Liver (tissue), 8 donors: ENCODE measurements at regions not wholly inside any gene's neighbourhood (a gene's known extent, or its start where the extent isn't known, plus 50 kb on each side); places are given as distances from the start of the nearest gene placed in this dataset.
A peak's percentile ranks its signal among the peaks of the same experiment; 100 is the strongest.

Experiments
- DNase-seq: peaks from one replicate; pipeline ENCODE4 v3.0.0-alpha.2; 2017; ENCODE audit warnings: low spot score
- H3K27ac ChIP-seq, 2 donors: one replicate each; pipeline ENCODE4 v1.7.0; 2013; ENCODE audit warnings: inconsistent platforms in 2 of 2, low read length in 2 of 2, control low read depth in 1 of 2, low read depth in 1 of 2, mild to moderate bottlenecking in 1 of 2
- H3K27me3 ChIP-seq, 4 donors: one replicate each; pipeline versions ENCODE4 v1.6.1 to v1.7.0; 2013; ENCODE audit warnings: low read length in 3 of 4, inconsistent platforms in 1 of 4, mild to moderate bottlenecking in 1 of 4, moderate library complexity in 1 of 4; ENCODE audit not compliant: control insufficient read depth in 4 of 4, insufficient read depth in 4 of 4
- H3K36me3 ChIP-seq, 4 donors: one replicate each; pipeline versions ENCODE4 v1.6.1 to v1.7.0; 2013; ENCODE audit warnings: low read length in 3 of 4, mild to moderate bottlenecking in 3 of 4, low read depth in 1 of 4, moderate library complexity in 1 of 4; ENCODE audit not compliant: control insufficient read depth in 4 of 4, insufficient read depth in 3 of 4
- H3K4me1 ChIP-seq, 4 donors: one replicate each; pipeline versions ENCODE4 v1.6.1 to v1.7.0; 2013; ENCODE audit warnings: low read length in 3 of 4, mild to moderate bottlenecking in 3 of 4, moderate library complexity in 1 of 4; ENCODE audit not compliant: control insufficient read depth in 4 of 4, insufficient read depth in 4 of 4
- H3K4me3 ChIP-seq, 3 donors: one replicate each; pipeline versions ENCODE4 v1.6.1 to v1.7.0; 2013; ENCODE audit warnings: low read length in 3 of 3, control low read depth in 1 of 3, low read depth in 1 of 3, mild to moderate bottlenecking in 1 of 3
- H3K9ac ChIP-seq, 2 donors: one replicate each; pipeline ENCODE4 v1.7.0; 2013; ENCODE audit warnings: low read length in 2 of 2, mild to moderate bottlenecking in 2 of 2, moderate library complexity in 2 of 2, control low read depth in 1 of 2, low read depth in 1 of 2
- H3K9me3 ChIP-seq, 4 donors: one replicate each; pipeline versions ENCODE4 v1.6.1 to v1.7.0; 2013; ENCODE audit warnings: low read length in 3 of 4; ENCODE audit not compliant: control insufficient read depth in 4 of 4
- EGR1 ChIP-seq, 2 donors: IDR thresholded peaks; 2 replicates each; pipeline ENCODE4 v1.6.1; 2016 to 2018; ENCODE audit warnings: antibody characterized with exemption in 2 of 2, low read depth in 2 of 2
- FOXA1 ChIP-seq: IDR thresholded peaks from 2 replicates; pipeline ENCODE4 v1.6.1; 2016; ENCODE audit warnings: antibody characterized with exemption
- FOXA2 ChIP-seq: IDR thresholded peaks from 2 replicates; pipeline ENCODE4 v1.6.1; 2016; ENCODE audit warnings: antibody characterized with exemption
- GABPA ChIP-seq, 2 donors: IDR thresholded peaks in 1 of 2; conservative IDR thresholded peaks in 1 of 2; 2 replicates each; pipeline ENCODE4 v1.6.1; 2016; ENCODE audit warnings: antibody characterized with exemption in 2 of 2, mild to moderate bottlenecking in 1 of 2, moderate library complexity in 1 of 2
- HNF4A ChIP-seq, 2 donors: conservative IDR thresholded peaks; 2 replicates each; pipeline ENCODE4 v1.6.1; 2016; ENCODE audit warnings: antibody characterized with exemption in 2 of 2, mild to moderate bottlenecking in 2 of 2
- HNF4G ChIP-seq: IDR thresholded peaks from 2 replicates; pipeline ENCODE4 v1.6.1; 2016; ENCODE audit warnings: antibody characterized with exemption
- JUND ChIP-seq, 2 donors: IDR thresholded peaks; 2 replicates each; pipeline ENCODE4 v1.6.1; 2016; ENCODE audit warnings: antibody characterized with exemption in 2 of 2
- NR2F2 ChIP-seq: IDR thresholded peaks from 2 replicates; pipeline ENCODE4 v1.6.1; 2016; ENCODE audit warnings: antibody characterized with exemption
- RAD21 ChIP-seq, 2 donors: IDR thresholded peaks; 2 replicates each; pipeline ENCODE4 v1.6.1; 2016; ENCODE audit warnings: antibody characterized with exemption in 2 of 2, mild to moderate bottlenecking in 2 of 2
- RXRA ChIP-seq, 2 donors: IDR thresholded peaks; 2 replicates each; pipeline ENCODE4 v1.6.1; 2017 to 2018; ENCODE audit warnings: antibody characterized with exemption in 2 of 2, mild to moderate bottlenecking in 1 of 2
- SP1 ChIP-seq: IDR thresholded peaks from 2 replicates; pipeline ENCODE4 v1.6.1; 2018; ENCODE audit warnings: antibody characterized with exemption, mild to moderate bottlenecking
- YY1 ChIP-seq: IDR thresholded peaks from 2 replicates; pipeline ENCODE4 v1.6.1; 2016; ENCODE audit warnings: antibody characterized with exemption, mild to moderate bottlenecking
- ZBTB33 ChIP-seq: IDR thresholded peaks from 2 replicates; pipeline ENCODE4 v1.6.1; 2016; ENCODE audit warnings: antibody characterized with exemption
- WGBS: extraction: QIAGEN DNeasy Blood & Tissue Kit; methylation state at CpG from one replicate; pipeline ENCODE4 v1.1.7; 2013; 5-methylcytosine and 5-hydroxymethylcytosine counted together
- TF ChIP-seq, protein P1 (sequence below): IDR thresholded peaks from 2 replicates; pipeline ENCODE4 v1.6.1; 2016; ENCODE audit warnings: antibody characterized with exemption
- TF ChIP-seq, protein P2 (sequence below): fragments of 150-350 bp; IDR thresholded peaks from 2 replicates; pipeline ENCODE4 v1.5.1; 2017; ENCODE audit warnings: improper control_type of control experiment, low read depth, low read length; ENCODE audit not compliant: missing input control
- donor health status: healthy.
- donor health status: healthy.
- donor health status: healthy.
- donor health status: healthy.
- donor health status: healthy.

DNA sequence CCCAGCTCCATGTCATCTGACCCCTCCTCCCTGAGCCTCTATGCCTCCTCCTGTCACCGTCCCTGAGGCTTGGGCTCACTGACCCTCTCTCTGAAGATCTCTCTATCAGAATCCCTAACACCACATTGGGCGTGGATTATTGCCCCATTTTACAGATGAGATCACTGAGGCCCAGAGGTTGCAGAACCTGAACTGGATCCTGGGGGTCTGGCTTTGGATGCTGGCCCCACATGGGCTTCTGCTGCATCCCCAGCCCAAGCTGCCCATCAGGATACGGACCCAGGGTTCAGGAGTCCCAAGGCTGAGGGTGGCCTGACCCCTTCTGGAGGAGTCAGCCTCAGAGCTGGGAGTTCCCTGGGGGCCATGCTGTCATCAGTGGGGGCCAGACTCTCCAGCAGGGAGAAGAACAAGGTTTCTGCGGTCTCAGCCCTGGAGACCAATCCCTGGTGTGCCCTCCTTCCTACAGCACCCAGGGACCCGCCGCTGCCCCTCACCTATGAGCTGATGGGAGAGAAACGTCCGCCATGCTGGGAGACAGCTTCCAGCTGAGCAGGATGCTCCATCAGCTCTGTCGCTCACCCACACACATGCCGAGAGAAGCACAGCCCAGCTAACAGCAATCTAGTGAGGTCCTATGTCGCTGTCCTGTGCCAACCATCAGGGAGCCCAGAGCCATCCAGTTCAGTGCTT lies 273.1 kb downstream of the UACA start:
- H3K27me3 ChIP-seq: no peaks in the 10 kb centered on the region
- no peak overlapping the region for H3K9ac ChIP-seq
- no peak overlapping the region for H3K4me3 ChIP-seq
- no peaks in the 10 kb centered on the region for H3K9me3 ChIP-seq
- TF ChIP-seq ZBTB33: no peak
- H3K4me1 ChIP-seq: peaks cover 1 to 16% (median 4%) of the 10 kb centered on the region in 4 donors
- whole genome bisulfite sequencing: 90% methylated on average over 11 of the region's 11 CpGs
- no peak for DNase-seq
- H3K36me3 ChIP-seq: no peaks in the 10 kb centered on the region
- no peak overlapping the region for H3K27ac ChIP-seq

DNA sequence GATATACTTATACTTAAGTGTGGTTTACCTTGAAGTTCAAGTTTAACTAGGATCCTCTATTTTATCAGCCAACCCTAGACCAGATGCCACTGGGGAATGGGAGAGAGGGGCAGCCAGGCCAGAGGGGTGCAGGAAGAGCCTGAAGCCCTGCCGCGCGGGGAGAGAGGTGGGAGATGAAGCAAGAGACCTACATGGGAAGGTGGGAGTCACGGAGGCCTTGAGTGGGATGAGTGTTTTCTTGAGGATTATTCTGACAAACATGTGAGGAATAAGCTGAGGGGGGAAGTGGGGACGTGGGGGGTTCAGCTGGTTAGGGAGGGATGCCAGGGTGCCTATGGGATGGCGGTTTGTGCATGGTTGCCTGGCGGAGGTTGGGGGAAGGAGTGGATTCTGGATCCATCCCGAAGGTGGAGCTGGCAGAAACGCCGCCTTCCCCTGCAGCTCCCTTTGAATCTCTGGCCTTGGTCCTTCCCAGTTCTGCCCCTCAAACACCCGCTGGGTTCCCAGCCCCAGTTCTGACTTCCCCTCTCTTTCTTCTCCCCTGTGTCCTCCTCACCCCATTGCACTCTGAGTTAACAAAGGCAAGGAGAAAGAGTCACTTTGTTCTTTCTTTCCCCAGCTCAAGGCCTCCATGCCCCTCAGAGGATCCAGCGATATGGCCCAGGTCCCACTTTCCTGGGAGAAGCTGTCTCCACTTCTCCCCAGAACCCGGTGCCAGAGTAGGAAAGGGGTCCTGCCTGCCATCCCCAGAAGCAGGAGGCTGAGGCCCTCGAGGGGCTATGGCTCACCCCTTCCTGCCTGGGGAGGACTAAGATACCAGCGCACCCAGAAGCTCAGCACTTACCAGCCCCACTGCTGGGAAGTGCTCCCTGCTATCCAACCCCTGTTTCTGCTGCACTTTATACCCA lies 274.2 kb downstream of the UACA start:
- H3K36me3 ChIP-seq: no peaks in the 10 kb centered on the region
- H3K4me3 ChIP-seq: no peak overlapping the region
- H3K4me1 ChIP-seq: peaks cover 1 to 13% (median 4%) of the 10 kb centered on the region in 4 donors
- no peak for DNase-seq
- TF ChIP-seq FOXA2 (no peak), GABPA (IDR thresholded peaks at IDR 0.05 in 1 of 2, conservative IDR thresholded peaks at IDR 0.05 in 1 of 2) (no peak), JUND (IDR thresholded peaks at IDR 0.05) (no peak), SP1 (no peak), YY1 (no peak), EGR1 (IDR thresholded peaks at IDR 0.05; ENCODE audit: low read depth in 2 of 2) (no peak)
- TF ChIP-seq, protein P1, sequence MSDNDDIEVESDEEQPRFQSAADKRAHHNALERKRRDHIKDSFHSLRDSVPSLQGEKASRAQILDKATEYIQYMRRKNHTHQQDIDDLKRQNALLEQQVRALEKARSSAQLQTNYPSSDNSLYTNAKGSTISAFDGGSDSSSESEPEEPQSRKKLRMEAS: no peak
- TF ChIP-seq, protein P2, sequence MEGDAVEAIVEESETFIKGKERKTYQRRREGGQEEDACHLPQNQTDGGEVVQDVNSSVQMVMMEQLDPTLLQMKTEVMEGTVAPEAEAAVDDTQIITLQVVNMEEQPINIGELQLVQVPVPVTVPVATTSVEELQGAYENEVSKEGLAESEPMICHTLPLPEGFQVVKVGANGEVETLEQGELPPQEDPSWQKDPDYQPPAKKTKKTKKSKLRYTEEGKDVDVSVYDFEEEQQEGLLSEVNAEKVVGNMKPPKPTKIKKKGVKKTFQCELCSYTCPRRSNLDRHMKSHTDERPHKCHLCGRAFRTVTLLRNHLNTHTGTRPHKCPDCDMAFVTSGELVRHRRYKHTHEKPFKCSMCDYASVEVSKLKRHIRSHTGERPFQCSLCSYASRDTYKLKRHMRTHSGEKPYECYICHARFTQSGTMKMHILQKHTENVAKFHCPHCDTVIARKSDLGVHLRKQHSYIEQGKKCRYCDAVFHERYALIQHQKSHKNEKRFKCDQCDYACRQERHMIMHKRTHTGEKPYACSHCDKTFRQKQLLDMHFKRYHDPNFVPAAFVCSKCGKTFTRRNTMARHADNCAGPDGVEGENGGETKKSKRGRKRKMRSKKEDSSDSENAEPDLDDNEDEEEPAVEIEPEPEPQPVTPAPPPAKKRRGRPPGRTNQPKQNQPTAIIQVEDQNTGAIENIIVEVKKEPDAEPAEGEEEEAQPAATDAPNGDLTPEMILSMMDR: no peak
- no peak overlapping the region for H3K27ac ChIP-seq
- H3K9ac ChIP-seq: no peak overlapping the region
- no peaks in the 10 kb centered on the region for H3K27me3 ChIP-seq
- H3K9me3 ChIP-seq: no peaks in the 10 kb centered on the region
- 87% methylated on average over 15 of the region's 15 CpGs for WGBS

DNA sequence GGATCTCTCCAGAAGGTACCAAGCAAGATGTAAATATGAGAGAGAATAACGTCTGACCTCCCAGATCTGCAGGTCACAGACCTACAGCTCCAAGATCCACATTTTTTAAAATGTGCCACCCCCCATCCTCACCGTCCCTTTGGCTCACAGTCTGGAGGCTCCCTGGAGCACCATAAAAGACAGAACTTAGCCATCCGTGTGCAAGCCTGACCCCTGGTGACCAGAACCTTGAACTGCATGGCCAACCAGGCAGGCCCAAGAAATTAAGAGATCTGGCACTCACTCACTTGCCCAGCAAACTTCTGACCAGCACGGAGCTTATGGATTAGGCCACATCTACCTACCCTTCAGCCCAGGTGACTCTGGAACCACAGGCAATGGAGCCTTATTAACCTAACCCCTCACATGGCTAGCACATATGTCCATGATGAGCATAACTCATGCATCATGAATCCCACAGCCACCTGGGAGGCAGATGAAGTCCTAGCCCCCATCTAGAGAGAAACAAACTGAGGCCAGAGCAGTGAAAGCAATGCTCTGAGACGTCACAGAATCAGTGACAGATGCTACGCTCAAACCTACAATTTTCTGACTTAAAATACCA lies 275.3 kb downstream of the UACA start:
- Histone ChIP-seq H3K36me3 (no peaks in the 10 kb centered on the region), H3K9ac (no peak overlapping the region), H3K27ac (no peak overlapping the region), H3K9me3 (no peaks in the 10 kb centered on the region), H3K4me1 (peaks cover 0 to 6% (median 3%) of the 10 kb centered on the region in 4 donors), H3K4me3 (no peak overlapping the region), H3K27me3 (no peaks in the 10 kb centered on the region)
- 24% methylated on average over 6 of the region's 6 CpGs for WGBS
- peak; percentile 80 for DNase-seq
- TF ChIP-seq, protein P2: peak; percentile 99
- TF ChIP-seq RAD21 (IDR thresholded peaks at IDR 0.05) (peak; percentile 98 to 99), JUND (IDR thresholded peaks at IDR 0.05) (no peak), YY1 (no peak), HNF4G (no peak), RXRA (IDR thresholded peaks at IDR 0.05) (no peak), FOXA1 (no peak), SP1 (no peak), FOXA2 (no peak), HNF4A (conservative IDR thresholded peaks at IDR 0.05) (no peak), NR2F2 (no peak), EGR1 (IDR thresholded peaks at IDR 0.05; ENCODE audit: low read depth in 2 of 2) (no peak)
- TF ChIP-seq, protein P1: no peak
